GM19395 (cell line): ENCODE measurements at regions not wholly inside any gene's neighbourhood (a gene's known extent, or its start where the extent isn't known, plus 50 kb on each side); places are given as distances from the start of the nearest gene placed in this dataset.

ENCODE experiments used
- ATAC-seq: cut with Tn5 transposase; IDR thresholded peaks from one replicate; pipeline ENCODE4 v1.9.1; 2021; ENCODE audit warnings: mild to moderate bottlenecking, moderate library complexity; ENCODE audit not compliant: unreplicated experiment

- ATAC-seq = no peak
Observed at GRCh38 chr9:119544492-119544891, 175.3 kb upstream of the BRINP1 start.

DNA sequence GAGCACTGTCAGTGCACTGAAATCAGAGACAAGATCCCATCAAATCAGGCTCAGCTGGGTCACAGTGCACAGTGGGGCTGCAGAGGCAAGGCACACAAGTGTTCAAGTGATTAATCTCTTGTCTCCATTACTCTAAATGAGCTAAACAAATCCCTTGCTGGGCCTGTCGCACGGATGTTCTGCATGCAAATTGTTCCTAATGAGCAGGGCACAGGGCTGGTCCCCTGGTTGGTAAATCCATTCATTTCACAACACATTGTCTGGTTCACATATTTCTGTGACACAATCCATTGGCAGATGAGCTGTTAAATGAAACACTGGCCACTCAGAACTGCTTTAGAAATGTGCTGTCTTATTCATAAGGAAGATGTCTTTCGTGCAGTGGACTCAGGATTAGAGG lies 167.9 kb upstream of the BRINP1 start:
- no peak for ATAC-seq

- no peak for ATAC-seq
Observed at GRCh38 chr9:119533504-119533903, 164.3 kb upstream of the BRINP1 start.

DNA sequence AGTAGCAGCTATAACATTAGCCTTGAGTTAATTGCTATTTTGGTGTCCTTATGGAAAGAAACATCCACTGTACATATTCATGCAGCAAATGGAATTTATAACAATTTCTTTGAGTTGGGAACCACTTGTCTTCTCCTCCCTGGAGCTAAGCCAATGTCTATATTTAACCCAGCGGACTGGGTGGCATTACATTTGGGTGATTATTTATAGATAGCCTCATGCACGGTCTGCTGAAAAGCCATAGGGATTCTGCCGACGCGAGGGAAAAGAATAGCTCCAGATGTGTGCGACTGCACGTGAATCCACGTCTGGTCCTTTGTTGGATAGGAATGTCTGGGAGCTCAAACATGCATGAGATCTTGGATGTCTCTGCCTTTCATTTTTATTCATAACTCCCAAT lies 157.5 kb upstream of the BRINP1 start:
- ATAC-seq = no peak

- no peak for ATAC-seq
Observed at GRCh38 chr9:119523508-119523907, 154.3 kb upstream of the BRINP1 start.

DNA sequence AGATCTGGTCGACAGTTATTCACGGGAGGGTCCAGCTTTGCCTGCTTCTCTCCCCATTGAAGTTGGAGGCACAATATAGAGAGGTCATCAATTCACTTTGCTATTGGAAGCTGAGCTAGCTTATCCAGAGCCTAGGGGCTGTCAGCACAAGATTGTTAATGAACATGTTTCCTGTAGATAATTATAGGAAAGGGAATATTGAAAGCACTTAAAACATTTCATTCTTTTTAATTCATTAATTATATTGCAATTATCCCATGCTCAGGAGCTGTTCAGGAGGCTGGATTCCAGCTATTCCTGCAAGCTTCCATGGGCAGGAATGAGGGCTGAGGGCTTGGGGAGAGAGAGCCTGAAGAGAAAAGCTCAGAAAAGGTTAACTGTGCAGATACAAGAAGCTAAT lies 153.1 kb upstream of the BRINP1 start:
- ATAC-seq = no peak

- ATAC-seq = no peak
Observed at GRCh38 chr9:119509291-119509905, 140.2 kb upstream of the BRINP1 start.

GRCh38 chr9:119501374-119501773 lies 132.1 kb upstream of the BRINP1 start:
- ATAC-seq = no peak

- no peak for ATAC-seq
Observed at GRCh38 chr9:119500072-119500771, 131.0 kb upstream of the BRINP1 start.

GRCh38 chr9:119487118-119487827 lies 118.0 kb upstream of the BRINP1 start:
- no peak for ATAC-seq

DNA sequence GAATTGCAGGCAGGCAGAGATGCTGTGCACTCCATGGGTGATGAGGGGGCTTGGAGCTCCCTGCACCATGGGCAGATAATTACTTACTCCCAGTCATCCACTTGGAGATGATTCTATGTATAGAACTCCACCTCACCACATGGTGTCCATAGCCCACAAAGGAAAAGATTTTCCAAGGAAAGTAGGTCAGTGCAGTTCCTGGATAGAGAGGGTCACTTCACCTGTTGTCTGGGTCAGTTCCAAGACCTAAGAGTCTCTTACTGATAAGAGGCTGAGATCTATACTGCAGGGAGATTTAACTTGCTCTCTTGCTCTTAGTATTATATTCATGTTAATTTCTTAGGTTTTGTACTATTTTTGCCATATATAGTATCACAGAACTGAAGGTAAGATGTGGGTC lies 113.9 kb upstream of the BRINP1 start:
- no peak for ATAC-seq

DNA sequence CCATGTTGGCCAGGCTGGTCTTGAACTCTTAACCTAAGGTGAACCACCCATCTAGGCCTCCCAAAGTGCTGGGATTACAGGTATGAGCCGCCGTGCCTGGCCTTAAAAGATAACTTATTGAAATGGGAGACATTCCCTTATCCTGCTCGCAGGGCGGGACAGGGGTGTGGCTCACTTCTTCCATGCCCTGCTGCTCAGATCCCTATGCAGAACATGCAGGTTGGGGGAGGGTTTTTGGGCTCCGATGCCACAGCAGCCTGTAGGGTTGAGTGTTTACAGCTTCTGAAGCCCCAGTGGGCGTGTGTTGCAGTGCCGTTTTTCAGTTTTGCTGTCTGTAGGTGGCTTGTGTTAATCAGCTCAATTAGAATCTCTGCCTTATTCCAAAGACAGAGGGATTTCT lies 108.0 kb upstream of the BRINP1 start:
- ATAC-seq = no peak

GRCh38 chr9:119458068-119458467 lies 88.8 kb upstream of the BRINP1 start:
- no peak for ATAC-seq

DNA sequence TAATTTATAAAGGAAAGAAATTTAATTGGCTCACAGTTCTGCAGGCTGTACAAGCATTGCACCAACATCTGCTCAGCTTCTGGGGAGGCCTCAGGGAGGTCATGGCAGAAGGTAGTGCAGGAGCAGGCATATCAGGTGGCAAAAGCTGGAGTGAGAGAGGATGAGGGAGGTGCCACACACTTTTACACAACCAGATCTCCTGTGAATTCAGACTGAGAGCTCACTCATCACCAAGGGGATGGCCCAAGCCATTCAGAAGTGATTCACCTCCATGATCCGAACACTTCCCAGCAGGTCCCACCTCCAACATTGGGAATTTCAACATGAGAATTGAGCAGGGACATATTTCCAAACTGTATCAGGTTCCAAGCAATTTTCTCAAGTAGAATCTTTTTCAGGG lies 84.7 kb upstream of the BRINP1 start:
- ATAC-seq = no peak

GRCh38 chr9:119453490-119453911 lies 84.3 kb upstream of the BRINP1 start:
- ATAC-seq = no peak

GRCh38 chr9:119451426-119451825 lies 82.2 kb upstream of the BRINP1 start:
- no peak for ATAC-seq

DNA sequence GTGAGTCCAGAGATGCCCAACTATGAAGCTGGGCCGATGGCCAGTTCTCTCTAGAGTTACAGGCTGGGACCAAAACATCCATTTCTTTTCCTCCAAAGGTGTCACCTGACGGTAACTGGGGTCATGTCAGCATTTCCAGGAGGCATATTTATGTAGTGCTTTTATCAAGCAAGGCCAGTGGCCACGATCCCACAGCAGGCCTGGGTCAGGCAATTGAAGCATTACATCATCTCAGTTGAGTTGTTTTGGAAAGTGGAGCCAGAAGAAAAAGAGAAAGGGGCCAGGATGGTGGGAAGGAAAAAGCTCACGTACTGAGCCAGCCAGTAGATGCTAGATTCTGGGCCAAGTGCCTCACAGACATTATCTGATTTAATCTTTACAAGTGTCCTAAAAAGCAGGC lies 73.9 kb upstream of the BRINP1 start:
- no peak for ATAC-seq

DNA sequence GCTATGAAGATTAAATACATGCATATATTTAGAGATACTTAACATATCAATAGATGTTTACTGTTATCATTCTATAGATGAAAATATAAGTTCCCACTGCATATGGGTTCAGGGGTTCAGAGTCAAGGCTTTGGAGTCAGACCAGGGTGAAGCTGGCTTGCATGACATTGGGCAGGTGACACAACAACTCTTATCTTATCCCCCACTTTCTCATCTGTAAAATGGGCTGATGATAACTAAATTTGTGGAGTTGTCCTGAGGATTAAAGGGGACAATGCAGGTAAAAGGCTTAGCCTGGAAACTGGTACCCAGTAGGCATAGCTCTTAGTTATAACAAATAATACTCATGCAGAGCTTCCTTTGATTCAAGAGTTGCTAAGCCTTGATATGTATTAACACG lies 72.6 kb upstream of the BRINP1 start:
- no peak for ATAC-seq

DNA sequence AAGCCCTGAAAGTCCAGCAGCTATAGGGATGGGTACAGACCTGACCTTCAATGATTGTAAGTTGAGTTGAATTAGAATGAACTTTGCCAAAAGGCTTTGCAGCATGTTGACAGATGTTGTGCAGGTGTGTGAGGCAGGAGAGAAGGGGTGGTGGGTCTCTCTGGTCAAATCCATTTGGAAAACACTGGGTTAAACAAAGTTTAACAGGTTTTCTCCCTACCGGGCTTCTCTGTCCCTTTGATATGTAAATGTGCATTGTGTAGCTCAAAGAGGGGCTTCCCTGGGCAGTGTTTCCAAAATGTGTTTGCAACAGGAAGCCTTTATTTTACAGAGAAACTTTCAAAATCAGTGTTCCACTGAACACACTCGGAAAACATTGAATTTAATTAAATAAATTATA lies 72.1 kb upstream of the BRINP1 start:
- ATAC-seq = no peak

DNA sequence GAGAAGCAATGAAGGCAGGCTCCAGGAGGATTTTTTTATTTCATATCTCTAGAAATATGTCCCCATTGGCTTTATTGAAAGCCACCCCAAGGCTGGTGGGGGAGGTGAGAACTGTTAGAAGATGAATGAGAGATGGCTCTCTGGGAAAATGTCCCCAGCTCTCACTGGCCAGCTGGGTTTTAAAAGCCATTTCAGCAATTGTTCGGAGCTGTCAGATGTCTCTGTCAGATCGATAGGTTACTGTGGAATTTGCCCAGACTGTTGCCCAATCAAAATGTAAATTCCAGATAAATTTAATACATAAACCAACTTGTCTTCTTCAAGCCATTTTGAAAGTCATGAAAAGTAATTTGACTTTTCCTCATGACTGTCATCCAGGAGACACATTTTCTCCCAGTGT lies 67.0 kb upstream of the BRINP1 start:
- ATAC-seq = no peak

DNA sequence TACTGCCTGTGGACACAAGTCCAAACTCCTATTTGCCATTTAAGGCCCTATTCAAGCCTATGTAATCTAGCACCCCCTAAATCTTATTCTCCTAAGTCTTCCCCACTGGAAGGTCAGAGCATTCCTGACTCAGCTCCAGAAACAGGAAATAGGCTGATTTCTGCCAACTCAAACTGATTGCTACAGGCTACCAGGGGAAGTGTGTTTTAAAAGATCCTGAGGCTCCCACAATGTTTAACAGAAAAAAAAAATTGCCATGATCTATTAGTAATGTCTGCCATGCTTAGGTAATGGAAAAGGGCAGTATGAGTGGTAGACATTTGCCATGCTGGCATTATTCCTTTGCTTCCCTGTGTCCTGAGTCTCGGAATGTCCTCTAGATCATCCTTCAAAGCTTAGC lies 65.8 kb upstream of the BRINP1 start:
- no peak for ATAC-seq

DNA sequence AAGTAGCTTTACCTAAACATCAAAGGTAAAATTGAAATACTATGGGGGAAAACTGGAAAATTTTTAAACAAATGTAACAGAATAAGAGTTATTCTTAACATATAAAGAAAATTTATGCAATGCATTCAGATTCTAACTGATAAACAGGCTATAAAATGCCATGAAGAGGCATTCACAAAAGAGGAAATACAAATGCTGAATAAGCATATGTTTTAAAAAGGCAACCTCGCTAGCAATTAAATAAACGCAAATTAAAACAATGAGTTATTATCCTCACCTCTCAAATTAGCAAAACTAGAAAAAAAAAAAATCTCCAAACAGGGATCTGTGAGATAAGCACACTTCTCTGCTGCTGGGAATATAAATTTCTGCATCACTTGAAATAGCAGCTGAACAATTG lies 63.2 kb upstream of the BRINP1 start:
- ATAC-seq = no peak
